ENCODE measurements at regions not wholly inside any gene's neighbourhood (a gene's known extent, or its start where the extent isn't known, plus 50 kb on each side); places are given as distances from the start of the nearest gene placed in this dataset.
"Not testable (repeated sequence)": the region's sequence is repeated elsewhere in the genome, so short reads cannot be mapped to it uniquely, and the experiment has no call there.

GRCh38 chr2:131738996-131739434, 211.3 kb downstream of the CCDC74A start:
- not testable (repeated sequence) for DNase-seq (ENCODE audit: low read depth in 2 of 2)

- DNase-seq (ENCODE audit: low read depth in 2 of 2): no peak
Measured at GRCh38 chr2:131753640-131754561, 226.2 kb downstream of the CCDC74A start.

DNA sequence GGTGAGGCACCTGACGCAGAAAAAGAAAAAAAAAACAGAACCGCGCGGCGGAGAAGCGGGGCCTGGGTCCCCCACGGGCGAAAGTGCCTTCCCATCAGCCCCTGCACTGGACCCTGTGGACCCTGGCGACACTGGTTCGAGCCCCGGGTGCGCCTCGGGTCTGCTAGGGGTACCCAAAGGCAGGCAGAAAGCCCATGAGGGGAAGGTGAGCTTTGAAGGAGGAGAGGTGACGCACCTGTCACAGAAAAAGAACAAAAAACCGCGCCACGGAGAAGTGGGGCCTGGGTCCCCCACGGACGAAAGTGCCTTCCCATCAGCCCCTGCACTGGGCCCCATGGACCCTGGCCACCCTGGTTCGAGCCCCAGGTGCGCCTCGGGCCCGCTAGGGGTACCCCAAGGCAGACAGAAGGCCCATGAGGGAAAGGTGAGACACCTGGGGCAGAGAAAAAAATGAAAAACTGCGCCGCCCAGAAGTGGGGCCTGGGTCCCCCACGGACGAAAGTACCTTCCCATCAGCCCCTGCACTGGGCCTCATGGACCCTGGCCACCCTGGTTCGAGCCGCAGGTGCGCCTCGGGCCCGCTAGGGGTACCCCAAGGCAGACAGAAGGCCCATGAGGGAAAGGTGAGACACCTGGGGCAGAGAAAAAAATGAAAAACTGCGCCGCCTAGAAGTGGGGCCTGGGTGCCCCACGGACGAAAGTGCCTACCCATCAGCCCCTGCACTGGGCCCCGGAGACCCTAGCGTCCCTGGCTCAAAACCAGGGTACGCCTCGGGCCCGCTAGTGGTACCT, 227.4 kb downstream of the CCDC74A start:
- DNase-seq (ENCODE audit: low read depth in 2 of 2): no peak

DNA sequence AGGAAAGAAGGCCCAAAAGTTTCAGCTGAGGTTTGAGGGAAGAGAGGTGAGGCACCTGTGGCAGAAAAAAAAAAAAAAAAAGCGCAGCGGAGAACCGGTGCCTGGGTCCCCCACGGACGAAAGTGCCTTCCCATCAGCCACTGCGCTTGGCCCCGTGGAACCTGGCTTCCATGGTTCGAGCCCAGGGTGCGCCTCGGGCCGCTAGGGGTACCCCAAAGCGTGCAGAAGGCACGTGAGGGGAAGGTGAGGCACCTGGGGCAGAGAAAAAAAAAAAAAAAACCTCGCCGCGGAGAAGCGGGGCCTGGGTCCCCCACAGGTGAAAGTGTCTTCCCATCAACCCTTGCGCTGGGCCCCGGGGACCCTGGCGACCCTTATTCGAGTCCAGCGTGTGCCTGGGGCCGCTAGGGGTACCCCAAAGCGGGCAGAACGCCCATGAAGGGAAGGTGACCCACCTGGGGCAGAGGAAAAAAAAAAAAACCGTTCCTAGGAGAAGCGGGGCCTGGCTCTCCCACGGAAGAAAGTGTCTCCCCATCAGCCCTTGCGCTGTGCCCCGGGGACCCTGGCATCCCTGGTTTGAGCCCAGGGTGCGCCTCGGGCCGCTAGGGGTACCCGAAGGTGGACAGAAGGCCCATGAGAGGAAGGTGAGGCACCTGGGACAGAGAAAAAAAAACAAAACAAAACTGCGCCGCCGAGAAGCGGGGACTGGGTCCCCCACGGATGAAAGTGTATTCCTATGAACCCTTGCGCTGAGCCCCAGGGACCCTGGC, 228.6 kb downstream of the CCDC74A start:
- DNase-seq (ENCODE audit: low read depth in 2 of 2): no peak

DNA sequence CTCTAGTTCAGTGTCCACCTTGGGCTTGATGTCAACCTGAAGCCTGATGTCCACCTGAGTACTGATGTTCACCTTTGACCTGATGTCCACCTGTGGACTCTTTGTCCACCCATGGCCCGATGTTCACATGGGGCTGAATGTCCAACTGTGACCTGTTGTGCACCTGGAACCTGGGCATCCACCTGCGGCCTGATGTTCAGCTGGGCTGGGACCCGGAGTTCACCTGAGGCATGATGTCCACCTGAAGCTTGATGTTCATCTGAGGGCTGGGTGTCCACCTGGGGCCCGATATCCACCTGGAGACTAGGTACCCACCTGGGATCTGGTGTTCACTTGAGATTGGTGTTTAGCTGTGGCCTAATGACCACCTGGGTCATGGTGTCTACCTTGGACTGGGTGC, 231.3 kb downstream of the CCDC74A start:
- not testable (repeated sequence) for DNase-seq (ENCODE audit: low read depth in 2 of 2)

- DNase-seq (ENCODE audit: low read depth in 2 of 2): not testable (repeated sequence)
Measured at GRCh38 chr2:131774955-131775555, 247.4 kb downstream of the CCDC74A start.

DNA sequence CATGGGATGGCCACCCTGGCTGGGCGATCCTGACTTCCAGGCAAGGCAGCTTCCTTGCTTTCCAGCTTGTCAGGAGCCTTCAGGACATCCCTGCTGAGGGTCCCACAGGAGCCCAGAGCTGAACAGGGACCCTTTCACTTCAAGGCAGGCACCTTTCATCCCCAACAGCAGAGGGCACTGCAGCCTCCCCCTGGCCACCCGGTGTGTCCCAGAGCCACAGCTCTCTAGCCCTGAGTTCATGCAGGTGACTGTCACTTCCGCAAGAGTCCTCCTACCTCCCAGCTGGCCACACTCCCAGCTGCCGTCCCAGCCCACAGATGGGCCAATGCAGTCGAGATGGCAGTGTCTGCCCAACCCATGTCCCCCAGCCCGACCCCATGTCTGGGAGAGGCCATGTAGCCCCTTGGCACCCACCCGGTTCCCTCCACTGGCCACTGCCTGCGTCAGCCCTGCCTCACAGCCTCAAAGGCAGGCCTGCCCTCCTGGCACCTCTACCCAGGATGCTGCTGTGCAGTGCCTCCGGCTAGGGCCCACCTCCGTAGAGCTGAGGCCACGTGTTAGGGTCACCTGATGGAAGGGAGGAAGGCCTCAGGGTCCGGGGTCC, 248.3 kb downstream of the CCDC74A start:
- DNase-seq (ENCODE audit: low read depth in 2 of 2): not testable (repeated sequence)

DNA sequence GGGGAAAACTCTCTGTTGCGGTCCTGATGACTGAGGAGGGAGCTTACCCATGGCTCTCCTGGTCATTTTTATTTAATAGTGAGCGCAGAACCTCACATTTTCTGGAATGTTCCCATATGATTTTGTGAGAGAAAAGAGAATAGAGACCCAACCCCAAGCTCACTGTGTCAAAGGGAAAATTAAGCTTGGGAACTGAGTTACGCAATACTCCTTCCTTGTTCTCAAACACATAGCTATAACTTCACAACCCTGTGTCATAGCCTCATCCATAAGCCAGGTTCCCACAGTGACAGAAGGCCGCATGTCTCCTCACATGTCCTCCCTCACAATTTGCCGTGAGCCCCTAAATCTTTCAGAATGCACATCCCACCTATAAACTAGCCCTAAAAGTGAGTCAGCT, 252.8 kb downstream of the CCDC74A start:
- not testable (repeated sequence) for DNase-seq (ENCODE audit: low read depth in 2 of 2)

DNA sequence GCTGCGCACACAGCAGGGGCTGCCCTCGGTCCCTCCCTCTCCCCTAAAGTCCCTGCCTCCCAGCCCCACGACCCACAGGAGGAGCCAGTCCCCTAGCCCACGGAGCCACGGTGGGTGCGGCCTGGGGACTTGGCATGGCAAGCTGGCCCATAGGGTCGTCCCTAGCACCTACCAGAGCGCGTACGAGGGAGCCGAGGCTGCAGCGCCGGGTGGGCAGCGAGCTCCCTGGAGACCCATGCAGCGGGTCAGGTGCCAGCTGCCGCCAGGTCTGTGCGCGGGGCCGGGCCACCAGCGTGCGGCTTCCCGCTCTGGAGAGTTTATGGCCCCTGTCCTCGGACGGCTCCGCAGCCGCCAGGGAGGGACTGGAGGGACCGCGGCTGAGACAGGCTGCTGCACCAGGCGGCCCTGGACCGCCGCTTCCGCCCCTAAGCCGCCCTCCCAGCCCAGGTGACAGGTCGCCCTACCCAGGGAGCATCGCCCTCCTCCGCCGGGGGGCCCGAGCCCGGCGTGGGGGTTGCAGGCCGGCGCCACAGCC, 273.6 kb downstream of the CCDC74A start:
- no peak for DNase-seq (ENCODE audit: low read depth in 2 of 2)

GRCh38 chr2:131801745-131802350, 274.2 kb downstream of the CCDC74A start:
- DNase-seq (ENCODE audit: low read depth in 2 of 2): peak; percentile 3 to 10

- DNase-seq (ENCODE audit: low read depth in 2 of 2): peak in 1 of 2 experiments; percentile 0
Measured at GRCh38 chr2:131802351-131802836, 274.7 kb downstream of the CCDC74A start.

DNA sequence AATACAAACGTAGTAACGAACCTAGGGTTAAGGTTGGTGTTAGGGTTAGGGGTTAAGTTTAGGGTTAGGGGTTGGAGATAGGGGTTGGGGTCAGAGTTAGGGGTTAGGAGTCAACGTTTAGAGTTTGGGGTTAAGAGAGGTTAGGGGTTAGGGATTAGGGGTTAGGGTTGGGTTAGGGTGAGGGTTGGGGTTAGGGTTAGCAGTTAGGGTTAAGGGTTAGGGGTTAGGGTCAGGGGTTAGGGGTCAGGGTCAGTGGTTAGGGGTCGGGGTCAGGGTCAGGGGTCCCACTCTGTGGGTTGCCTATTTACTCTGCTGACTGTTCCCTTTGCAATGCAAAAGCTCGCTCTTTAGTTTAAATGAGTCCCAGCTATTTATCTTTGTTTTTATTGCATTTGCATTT, 275.5 kb downstream of the CCDC74A start:
- DNase-seq (ENCODE audit: low read depth in 2 of 2): not testable (repeated sequence)

- not testable (repeated sequence) for DNase-seq (ENCODE audit: low read depth in 2 of 2)
Measured at GRCh38 chr2:131812605-131813004, 284.9 kb downstream of the CCDC74A start.

DNA sequence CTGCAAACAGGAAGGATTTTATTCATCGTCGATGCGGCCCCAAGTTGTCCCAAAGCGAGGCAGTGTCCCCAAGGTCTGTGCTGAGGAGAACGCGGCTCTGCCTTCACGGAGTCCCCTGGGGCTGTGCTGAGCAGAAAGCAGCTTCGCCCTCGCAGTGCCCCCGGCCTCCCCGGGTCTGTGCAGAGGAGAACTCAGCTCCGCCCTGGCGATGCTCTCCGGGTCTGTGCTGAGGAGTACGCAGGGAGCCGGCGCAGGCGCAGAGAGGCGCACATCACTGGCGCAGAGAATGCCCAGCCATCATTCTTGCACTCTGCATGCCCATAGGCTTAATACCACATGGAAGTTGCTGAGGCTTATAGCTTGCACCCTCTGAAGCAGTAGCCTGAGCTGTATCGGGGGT, 285.7 kb downstream of the CCDC74A start:
- DNase-seq (ENCODE audit: low read depth in 2 of 2): not testable (repeated sequence)

- DNase-seq (ENCODE audit: low read depth in 2 of 2): not testable (repeated sequence)
Measured at GRCh38 chr2:131818267-131818973, 290.7 kb downstream of the CCDC74A start.

- not testable (repeated sequence) for DNase-seq (ENCODE audit: low read depth in 2 of 2)
Measured at GRCh38 chr2:131822237-131822721, 294.6 kb downstream of the CCDC74A start.

GRCh38 chr2:131823058-131823457, 295.4 kb downstream of the CCDC74A start:
- not testable (repeated sequence) for DNase-seq (ENCODE audit: low read depth in 2 of 2)

GRCh38 chr2:131824986-131825385, 297.3 kb downstream of the CCDC74A start:
- not testable (repeated sequence) for DNase-seq (ENCODE audit: low read depth in 2 of 2)

All from fibroblast of skin of left biceps (primary cell).